H9 (cell line): ENCODE measurements at regions not wholly inside any gene's neighbourhood (a gene's known extent, or its start where the extent isn't known, plus 50 kb on each side); places are given as distances from the start of the nearest gene placed in this dataset.

Experiments
- DNase-seq: peaks from one replicate; pipeline ENCODE4 v3.0.0-alpha.2; 2017
- H2AFZ ChIP-seq: one replicate; pipeline ENCODE4 v1.6.1; 2013; ENCODE audit warnings: mild to moderate bottlenecking, low read length, control low read depth, moderate library complexity
- H2AK5ac ChIP-seq: 2 replicates; pipeline ENCODE4 v1.6.1; 2013; ENCODE audit warnings: low read length, control low read depth, mixed read lengths; ENCODE audit not compliant: insufficient read length
- H2BK120ac ChIP-seq: one replicate; pipeline ENCODE4 v1.6.1; 2013; ENCODE audit warnings: low read depth, mild to moderate bottlenecking, low read length, control low read depth, inconsistent platforms; ENCODE audit not compliant: poor library complexity, severe bottlenecking
- H2BK12ac ChIP-seq: 2 replicates; pipeline ENCODE4 v1.6.1; 2013; ENCODE audit warnings: low read length, control low read depth, mixed read lengths, low read depth; ENCODE audit not compliant: insufficient read length
- H2BK15ac ChIP-seq: 2 replicates; pipeline ENCODE4 v1.6.1; 2013; ENCODE audit warnings: low read depth, low read length, control low read depth
- H2BK20ac ChIP-seq: one replicate; pipeline ENCODE4 v1.6.1; 2013; ENCODE audit warnings: low read depth, mild to moderate bottlenecking, low read length, control low read depth, inconsistent platforms; ENCODE audit not compliant: poor library complexity, severe bottlenecking
- H2BK5ac ChIP-seq: 2 replicates; pipeline ENCODE4 v1.6.1; 2013; ENCODE audit warnings: low read length, control low read depth, mixed read lengths; ENCODE audit not compliant: insufficient read length
- H3K14ac ChIP-seq: 2 replicates; pipeline ENCODE4 v1.6.1; 2013; ENCODE audit warnings: low read length, control low read depth; ENCODE audit not compliant: insufficient read depth
- H3K18ac ChIP-seq: 2 replicates; pipeline ENCODE4 v1.6.1; 2013; ENCODE audit warnings: low read depth, mild to moderate bottlenecking, mixed read lengths, low read length, control low read depth; ENCODE audit not compliant: insufficient read length
- H3K23ac ChIP-seq: 2 replicates; pipeline ENCODE4 v1.6.1; 2013; ENCODE audit warnings: low read length, control low read depth, mixed read lengths, low read depth; ENCODE audit not compliant: insufficient read length
- H3K23me2 ChIP-seq: 2 replicates; pipeline ENCODE4 v1.6.1; 2013; ENCODE audit warnings: low read depth, mild to moderate bottlenecking, mixed read lengths, low read length, control low read depth; ENCODE audit not compliant: insufficient read length, poor library complexity, severe bottlenecking
- H3K27ac ChIP-seq: 2 replicates; pipeline ENCODE4 v1.5.1; 2013; ENCODE audit warnings: low read length, control low read depth, mixed read lengths, low read depth; ENCODE audit not compliant: insufficient read length
- H3K27me3 ChIP-seq: 2 replicates; pipeline ENCODE4 v1.6.1; 2013; ENCODE audit warnings: low read length, control low read depth, inconsistent platforms; ENCODE audit not compliant: insufficient read depth
- H3K4ac ChIP-seq: 2 replicates; pipeline ENCODE4 v1.6.1; 2013; ENCODE audit warnings: low read depth, mild to moderate bottlenecking, control low read depth, inconsistent platforms, low read length, moderate library complexity
- H3K4me1 ChIP-seq: 2 replicates; pipeline ENCODE4 v1.6.1; 2013; ENCODE audit warnings: low read length, control low read depth, inconsistent platforms; ENCODE audit not compliant: insufficient read depth
- H3K4me2 ChIP-seq: 2 replicates; pipeline ENCODE4 v1.6.1; 2013; ENCODE audit warnings: low read length, control low read depth, mixed read lengths; ENCODE audit not compliant: insufficient read length, insufficient read depth
- H3K56ac ChIP-seq: 2 replicates; pipeline ENCODE4 v1.6.1; 2013; ENCODE audit warnings: low read depth, mild to moderate bottlenecking, mixed read lengths, low read length, control low read depth; ENCODE audit not compliant: insufficient read length
- H3K79me1 ChIP-seq: 2 replicates; pipeline ENCODE4 v1.6.1; 2013; ENCODE audit warnings: low read depth, mild to moderate bottlenecking, moderate library complexity, low read length, control low read depth, inconsistent platforms; ENCODE audit not compliant: insufficient read depth, poor library complexity, severe bottlenecking
- H3K79me2 ChIP-seq: 2 replicates; pipeline ENCODE4 v1.6.1; 2013; ENCODE audit warnings: low read length, control low read depth, inconsistent platforms; ENCODE audit not compliant: insufficient read depth
- H3K9ac ChIP-seq: 2 replicates; pipeline ENCODE4 v1.6.1; 2013; ENCODE audit warnings: low read length, control low read depth, mixed read lengths; ENCODE audit not compliant: insufficient read length; ENCODE audit errors: extremely low read depth
- H3K9me3 ChIP-seq: one replicate; pipeline ENCODE4 v1.6.1; 2013; ENCODE audit warnings: low read depth, low read length, inconsistent platforms; ENCODE audit not compliant: control insufficient read depth
- H3T11ph ChIP-seq: one replicate; pipeline ENCODE4 v1.6.1; 2013; ENCODE audit warnings: mild to moderate bottlenecking, low read length, control low read depth, inconsistent platforms
- H4K20me1 ChIP-seq: one replicate; pipeline ENCODE4 v1.6.1; 2013; ENCODE audit not compliant: control insufficient read depth, insufficient read length, insufficient read depth
- H4K5ac ChIP-seq: 2 replicates; pipeline ENCODE4 v1.6.1; 2013; ENCODE audit warnings: low read depth, mild to moderate bottlenecking, mixed read lengths, low read length, control low read depth; ENCODE audit not compliant: insufficient read length
- H4K8ac ChIP-seq: replicated peaks from 2 replicates; pipeline ENCODE4 v1.6.1; 2013; ENCODE audit warnings: low read length, control low read depth, mixed read lengths, low read depth; ENCODE audit not compliant: insufficient read length
- H4K91ac ChIP-seq: 2 replicates; pipeline ENCODE4 v1.6.1; 2013; ENCODE audit warnings: low read depth, mild to moderate bottlenecking, moderate library complexity, mixed read lengths, low read length, control low read depth; ENCODE audit not compliant: insufficient read length
- H3K27ac Mint-ChIP-seq, 3 experiments: 2 replicates in 2 of 3; 3 replicates in 1 of 3; pipeline ENCODE4 v1.8.0; 2020 to 2021; ENCODE audit warnings: mixed read lengths in 3 of 3, mild to moderate bottlenecking in 1 of 3, moderate library complexity in 1 of 3
- H3K27me3 Mint-ChIP-seq: 2 replicates; pipeline ENCODE4 v1.8.0; 2021; ENCODE audit warnings: low read depth, mild to moderate bottlenecking, moderate library complexity, mixed read lengths
- H3K36me3 Mint-ChIP-seq, 3 experiments: 2 replicates in 2 of 3; 3 replicates in 1 of 3; pipeline ENCODE4 v1.8.0; 2020 to 2021; ENCODE audit warnings: low read depth in 3 of 3, mixed read lengths in 3 of 3; ENCODE audit not compliant: insufficient read depth in 1 of 3
- H3K4me1 Mint-ChIP-seq, 2 experiments: 2 replicates each; pipeline ENCODE4 v1.8.0; 2020; ENCODE audit warnings: mixed read lengths in 2 of 2
- H3K4me3 Mint-ChIP-seq, 2 experiments: 2 replicates in 1 of 2; 3 replicates in 1 of 2; pipeline ENCODE4 v1.8.0; 2020 to 2021; ENCODE audit warnings: mild to moderate bottlenecking in 2 of 2, mixed read lengths in 2 of 2, moderate library complexity in 1 of 2
- H3K9me3 Mint-ChIP-seq, 2 experiments: 2 replicates in 1 of 2; 3 replicates in 1 of 2; pipeline ENCODE4 v1.8.0; 2020; ENCODE audit warnings: mild to moderate bottlenecking in 2 of 2, mixed read lengths in 2 of 2, moderate library complexity in 1 of 2
- CTCF ChIP-seq: fragments of 200-600 bp; sonication (generic); conservative IDR thresholded peaks from 3 replicates; pipeline ENCODE4 v1.8.0; 2021; ENCODE audit warnings: antibody characterized with exemption, mild to moderate bottlenecking
- WGBS: extraction: QIAGEN DNeasy Blood & Tissue Kit; methylation state at CpG from one replicate; pipeline ENCODE4 v1.1.7; 2013; ENCODE audit warnings: missing lambda C conversion rate, low lambda C conversion rate, mixed read lengths; ENCODE audit not compliant: insufficient read length; ENCODE audit errors: extremely low coverage; 5-methylcytosine and 5-hydroxymethylcytosine counted together

- peaks cover 25% of the 10 kb centered on the region for H3K9me3 ChIP-seq
Measured at GRCh38 chrX:80306007-80306406, 114.2 kb upstream of the TENT5D start.

More at GRCh38 chrX:80306007-80306406, 114.2 kb upstream of the TENT5D start:
- Histone ChIP-seq H3K14ac (no peak overlapping the region), H3K27me3 (no peaks in the 10 kb centered on the region), H4K91ac (no peak overlapping the region), H3K56ac (no peak overlapping the region), H2BK12ac (no peak overlapping the region), H3K4me2 (no peak overlapping the region), H2BK5ac (no peak overlapping the region), H4K8ac (no peak overlapping the region), H4K20me1 (no peaks in the 10 kb centered on the region), H2AK5ac (no peak overlapping the region), H3K23ac (no peak overlapping the region), H3K23me2 (no peaks in the 10 kb centered on the region), H3K4me1 (no peaks in the 10 kb centered on the region), H3K27ac (no peak overlapping the region), H3K79me2 (no peaks in the 10 kb centered on the region), H3K9ac (no peak overlapping the region), H2BK20ac (no peak overlapping the region), H3T11ph (no peak overlapping the region), H2BK15ac (no peak overlapping the region), H3K79me1 (no peaks in the 10 kb centered on the region), H2AFZ (no peak overlapping the region), H4K5ac (no peak overlapping the region), H3K18ac (no peak overlapping the region), H2BK120ac (no peak overlapping the region), H3K4ac (no peak overlapping the region)
- Mint-ChIP-seq H3K36me3 (peaks cover 0 to 18% (median 1%) of the 10 kb centered on the region in 3 experiments; a peak in 4 of 7 replicates), H3K27ac (no peak overlapping the region), H3K27me3 (no peaks in the 10 kb centered on the region; the same call in 1 of the 2 replicates), H3K4me3 (no peak overlapping the region), H3K9me3 (peaks cover 76 to 82% of the 10 kb centered on the region in 2 experiments), H3K4me1 (no peaks in the 10 kb centered on the region)
- no CpG with 5 or more reads among the region's 1 CpG for WGBS
- TF ChIP-seq CTCF, result no peak
- DNase-seq, result no peak
